ENCODE measurements at regions not wholly inside any gene's neighbourhood (a gene's known extent, or its start where the extent isn't known, plus 50 kb on each side); places are given as distances from the start of the nearest gene placed in this dataset.

- H3K9me1 ChIP-seq (ENCODE audit: insufficient read depth, low read length), result no peaks in the 10 kb centered on the region
- no peak for TF ChIP-seq RFX5 (IDR thresholded peaks at IDR 0.05; ENCODE audit: low read depth, low read length)
- no peak for TF ChIP-seq SMC3 (IDR thresholded peaks at IDR 0.05; ENCODE audit: low read depth, low read length)
- no peak for TF ChIP-seq NFE2L2 (IDR thresholded peaks at IDR 0.05; ENCODE audit: low read depth, low read length)
- no peak for TF ChIP-seq RCOR1 (IDR thresholded peaks at IDR 0.05; ENCODE audit: insufficient replicate concordance, low read length)
- no peak for TF ChIP-seq BHLHE40 (IDR thresholded peaks at IDR 0.05; ENCODE audit: low read depth, low read length)
- TF ChIP-seq MAZ (IDR thresholded peaks at IDR 0.05; ENCODE audit: borderline replicate concordance, low read depth, low read length), result no peak
- no peak for TF ChIP-seq POLR2A (IDR thresholded peaks at IDR 0.05; ENCODE audit: low read depth, low read length)
- TF ChIP-seq CTCF (conservative IDR thresholded peaks at IDR 0.05; ENCODE audit: low read depth, low read length), result no peak
- no peak for TF ChIP-seq MAFK (IDR thresholded peaks at IDR 0.05; ENCODE audit: low read depth, low read length)
- TF ChIP-seq, protein P1, sequence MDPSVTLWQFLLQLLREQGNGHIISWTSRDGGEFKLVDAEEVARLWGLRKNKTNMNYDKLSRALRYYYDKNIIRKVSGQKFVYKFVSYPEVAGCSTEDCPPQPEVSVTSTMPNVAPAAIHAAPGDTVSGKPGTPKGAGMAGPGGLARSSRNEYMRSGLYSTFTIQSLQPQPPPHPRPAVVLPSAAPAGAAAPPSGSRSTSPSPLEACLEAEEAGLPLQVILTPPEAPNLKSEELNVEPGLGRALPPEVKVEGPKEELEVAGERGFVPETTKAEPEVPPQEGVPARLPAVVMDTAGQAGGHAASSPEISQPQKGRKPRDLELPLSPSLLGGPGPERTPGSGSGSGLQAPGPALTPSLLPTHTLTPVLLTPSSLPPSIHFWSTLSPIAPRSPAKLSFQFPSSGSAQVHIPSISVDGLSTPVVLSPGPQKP (IDR thresholded peaks at IDR 0.05; ENCODE audit: borderline replicate concordance, low read depth, low read length), result no peak
- TF ChIP-seq, protein P2, sequence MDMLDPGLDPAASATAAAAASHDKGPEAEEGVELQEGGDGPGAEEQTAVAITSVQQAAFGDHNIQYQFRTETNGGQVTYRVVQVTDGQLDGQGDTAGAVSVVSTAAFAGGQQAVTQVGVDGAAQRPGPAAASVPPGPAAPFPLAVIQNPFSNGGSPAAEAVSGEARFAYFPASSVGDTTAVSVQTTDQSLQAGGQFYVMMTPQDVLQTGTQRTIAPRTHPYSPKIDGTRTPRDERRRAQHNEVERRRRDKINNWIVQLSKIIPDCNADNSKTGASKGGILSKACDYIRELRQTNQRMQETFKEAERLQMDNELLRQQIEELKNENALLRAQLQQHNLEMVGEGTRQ (IDR thresholded peaks at IDR 0.05; ENCODE audit: low read depth, low read length), result no peak
- no peak for TF ChIP-seq CHD1 (IDR thresholded peaks at IDR 0.05; ENCODE audit: low read depth, low read length)
- no peak for TF ChIP-seq FOS (IDR thresholded peaks at IDR 0.05; ENCODE audit: low read depth, low read length)
- no peak for TF ChIP-seq CEBPB (IDR thresholded peaks at IDR 0.05; ENCODE audit: low read depth, low read length)
- TF ChIP-seq MXI1 (IDR thresholded peaks at IDR 0.05; ENCODE audit: borderline replicate concordance, low read depth, low read length), result no peak
Measured at GRCh38 chr2:240339411-240340360, 95.8 kb upstream of the GPC1 start.

More at GRCh38 chr2:240339411-240340360, 95.8 kb upstream of the GPC1 start:
- CTCF ChIA-PET, result no interaction called here
- Histone ChIP-seq H3K27ac (ENCODE audit: insufficient read depth, low read length) (no peak overlapping the region), H2BK15ac (ENCODE audit: low read depth, low read length) (no peak overlapping the region), H3K56ac (ENCODE audit: extremely low read depth, insufficient read depth, low read length) (no peak overlapping the region), H4K91ac (ENCODE audit: insufficient read depth, low read depth, low read length) (no peak overlapping the region), H3K36me3 (ENCODE audit: control insufficient read depth, insufficient read depth, low read length) (no peaks in the 10 kb centered on the region), H4K8ac (ENCODE audit: low read depth in 2 of 2, low read length in 2 of 2) (no peak overlapping the region), H2AFZ (replicated peaks; ENCODE audit: low read length, poor library complexity) (no peak overlapping the region), H3K23ac (ENCODE audit: low read depth, low read length) (no peak overlapping the region), H3K4ac (ENCODE audit: low read depth, low read length) (no peak overlapping the region), H4K5ac (ENCODE audit: low read depth, low read length) (no peak overlapping the region), H3K4me3 (ENCODE audit: insufficient read depth, low read depth, low read length) (no peak overlapping the region), H3K9me3 (ENCODE audit: control insufficient read depth, insufficient read depth, low read length) (peaks cover 5% of the 10 kb centered on the region), H3K18ac (ENCODE audit: low read depth, low read length) (no peak overlapping the region), H2BK120ac (ENCODE audit: low read depth, low read length) (no peak overlapping the region), H3K4me2 (ENCODE audit: low read depth, low read length) (no peak overlapping the region), H3K9ac (ENCODE audit: low read depth, low read length) (no peak overlapping the region), H3K4me1 (ENCODE audit: control insufficient read depth, insufficient read depth, low read length) (no peaks in the 10 kb centered on the region), H3K14ac (replicated peaks; ENCODE audit: low read depth, low read length) (no peak overlapping the region), H3K79me1 (ENCODE audit: low read depth in 1 of 2, low read length in 2 of 2) (no peaks in the 10 kb centered on the region), H2BK20ac (ENCODE audit: low read depth, low read length) (no peak overlapping the region), H2AK5ac (ENCODE audit: low read depth, low read length) (no peak overlapping the region), H2BK5ac (ENCODE audit: low read depth, low read length, poor library complexity, severe bottlenecking) (no peak overlapping the region), H3K27me3 (ENCODE audit: control insufficient read depth, insufficient read depth, low read length) (peaks cover 11% of the 10 kb centered on the region), H2AK9ac (replicated peaks; ENCODE audit: low read depth, low read length, poor library complexity) (no peak overlapping the region), H4K20me1 (ENCODE audit: insufficient read depth, low read length) (no peaks in the 10 kb centered on the region)
- POLR2A ChIA-PET (ENCODE audit: unreplicated experiment), result no interaction called here
- intact Hi-C loops (cut with micrococcal nuclease), result no loop called here
- dilution Hi-C loops (cut with HindIII; ENCODE audit: low sequenced_read_pairs, unreplicated experiment), result no loop called here
- DNase-seq (no peak), ATAC-seq (ENCODE audit: low read depth) (no peak)
- BruUV-seq (replicated peaks), result no TSS peak
- in situ Hi-C loops (cut with MboI; ENCODE audit: low sequenced_read_pairs), result no loop called here
- WGBS, 2 experiments (ENCODE audit: extremely low coverage in 2 of 2, insufficient read length in 1 of 2), result 78% methylated on average over 5 of the region's 24 CpGs; no CpG with 5 or more reads in 1 of the 2 experiments

Data from IMR-90 (cell line).